Adrenal gland (tissue), 9 donors: ENCODE measurements at regions not wholly inside any gene's neighbourhood (a gene's known extent, or its start where the extent isn't known, plus 50 kb on each side); places are given as distances from the start of the nearest gene placed in this dataset.

Experiments
- DNase-seq, 7 donors: peaks; one replicate each; pipeline ENCODE4 v3.0.0-alpha.2; 2019 to 2020
- H3K27ac ChIP-seq, 5 donors: fragments of 200-600 bp; sonication (generic) in 4 of 5; 1 replicate in 3 of 5; 2 replicates in 2 of 5; pipeline versions ENCODE4 v1.5.1 to v1.8.0; 2016 to 2020; ENCODE audit warnings: mild to moderate bottlenecking in 1 of 5
- H3K27me3 ChIP-seq: fragments of 200-600 bp; 2 replicates; pipeline ENCODE4 v1.8.0; 2021
- H3K36me3 ChIP-seq, 2 donors: fragments of 200-600 bp; replicated peaks in 1 of 2; 1 replicate in 1 of 2; 2 replicates in 1 of 2; pipeline versions ENCODE4 v1.5.1 to v1.8.0; 2018 to 2022
- H3K4me1 ChIP-seq, 2 donors: fragments of 200-600 bp; replicated peaks in 1 of 2; 1 replicate in 1 of 2; 2 replicates in 1 of 2; pipeline versions ENCODE4 v1.5.1 to v1.8.0; 2018 to 2021
- H3K4me3 ChIP-seq, 4 donors: fragments of 200-600 bp; sonication (generic) in 3 of 4; one replicate each; pipeline ENCODE4 v1.5.1; 2016 to 2018
- H3K9me3 ChIP-seq, 3 donors: fragments of 200-600 bp; sonication (generic) in 1 of 3; replicated peaks in 1 of 3; 1 replicate in 2 of 3; 2 replicates in 1 of 3; pipeline versions ENCODE4 v1.5.1 to v1.8.0; 2016 to 2021
- POLR2A ChIP-seq, 2 donors: fragments of 450-650 bp; IDR thresholded peaks; one replicate each; pipeline ENCODE4 v1.6.1; 2017; ENCODE audit warnings: antibody characterized with exemption in 2 of 2, mild to moderate bottlenecking in 2 of 2, moderate library complexity in 1 of 2
- WGBS, 4 donors: extraction: QIAGEN DNeasy Blood & Tissue Kit in 2 of 4; methylation state at CpG; one replicate each; pipeline versions ENCODE4 v1.1.5 to v1.1.7; 2013 to 2017; 5-methylcytosine and 5-hydroxymethylcytosine counted together
- intact Hi-C, 2 donors: fragments of 100-400 bp; cut with DNase I; formaldehyde crosslinking; loops; one replicate each; pipeline versions ENCODE4 v1.14.1 to v1.15.0; 2022 to 2023
- TF ChIP-seq, protein P1 (sequence below), 6 experiments: fragments of 450-650 bp in 4 of 6; fragments of 200-600 bp in 2 of 6; sonication (generic) in 1 of 6; IDR thresholded peaks; 1 replicate in 5 of 6; 2 replicates in 1 of 6; pipeline versions ENCODE4 v1.5.1 to v1.8.0; 2016 to 2021; ENCODE audit warnings: antibody characterized with exemption in 6 of 6, mild to moderate bottlenecking in 2 of 6, moderate library complexity in 1 of 6
- donor health status: healthy with polysubstance abuse.
- donor health status: Bipolar disorder and iron deficiency.
- donor health status: DM: yes; HTN: yes; CAD: no.
- donor health status: DM: no; HTN: no; CAD: no.
- donor health status: DM: no; HTN: no; CAD: no.

- intact Hi-C loops: no loop called here
- Histone ChIP-seq H3K36me3 (no peaks in the 10 kb centered on the region), H3K27me3 (no peaks in the 10 kb centered on the region), H3K27ac (no peak overlapping the region), H3K4me1 (no peaks in the 10 kb centered on the region), H3K9me3 (peaks cover 0 to 11% (median 0%) of the 10 kb centered on the region in 3 donors), H3K4me3 (no peak overlapping the region)
- 76 to 86% (median 82%) methylated on average over 2 of the region's 2 CpGs for WGBS, 4 donors
- TF ChIP-seq POLR2A (IDR thresholded peaks at IDR 0.05): no peak
- TF ChIP-seq, protein P1, sequence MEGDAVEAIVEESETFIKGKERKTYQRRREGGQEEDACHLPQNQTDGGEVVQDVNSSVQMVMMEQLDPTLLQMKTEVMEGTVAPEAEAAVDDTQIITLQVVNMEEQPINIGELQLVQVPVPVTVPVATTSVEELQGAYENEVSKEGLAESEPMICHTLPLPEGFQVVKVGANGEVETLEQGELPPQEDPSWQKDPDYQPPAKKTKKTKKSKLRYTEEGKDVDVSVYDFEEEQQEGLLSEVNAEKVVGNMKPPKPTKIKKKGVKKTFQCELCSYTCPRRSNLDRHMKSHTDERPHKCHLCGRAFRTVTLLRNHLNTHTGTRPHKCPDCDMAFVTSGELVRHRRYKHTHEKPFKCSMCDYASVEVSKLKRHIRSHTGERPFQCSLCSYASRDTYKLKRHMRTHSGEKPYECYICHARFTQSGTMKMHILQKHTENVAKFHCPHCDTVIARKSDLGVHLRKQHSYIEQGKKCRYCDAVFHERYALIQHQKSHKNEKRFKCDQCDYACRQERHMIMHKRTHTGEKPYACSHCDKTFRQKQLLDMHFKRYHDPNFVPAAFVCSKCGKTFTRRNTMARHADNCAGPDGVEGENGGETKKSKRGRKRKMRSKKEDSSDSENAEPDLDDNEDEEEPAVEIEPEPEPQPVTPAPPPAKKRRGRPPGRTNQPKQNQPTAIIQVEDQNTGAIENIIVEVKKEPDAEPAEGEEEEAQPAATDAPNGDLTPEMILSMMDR (IDR thresholded peaks at IDR 0.05): no peak
- DNase-seq: no peak
Observed at GRCh38 chr15:49712846-49713450, 92.1 kb downstream of the DTWD1 start.

- Histone ChIP-seq H3K9me3 (no peaks in the 10 kb centered on the region), H3K36me3 (no peaks in the 10 kb centered on the region), H3K4me1 (peaks cover 3 to 8% of the 10 kb centered on the region in 2 donors), H3K27me3 (no peaks in the 10 kb centered on the region), H3K4me3 (no peak overlapping the region), H3K27ac (no peak overlapping the region)
- intact Hi-C loops: no loop called here
- 77 to 100% (median 78%) methylated on average over 1 of the region's 1 CpG for WGBS, 4 donors
- DNase-seq: no peak
- TF ChIP-seq POLR2A (IDR thresholded peaks at IDR 0.05): no peak
- TF ChIP-seq, protein P1 (IDR thresholded peaks at IDR 0.05): no peak
Observed at GRCh38 chr15:49715211-49715610, 94.4 kb downstream of the DTWD1 start.

DNA sequence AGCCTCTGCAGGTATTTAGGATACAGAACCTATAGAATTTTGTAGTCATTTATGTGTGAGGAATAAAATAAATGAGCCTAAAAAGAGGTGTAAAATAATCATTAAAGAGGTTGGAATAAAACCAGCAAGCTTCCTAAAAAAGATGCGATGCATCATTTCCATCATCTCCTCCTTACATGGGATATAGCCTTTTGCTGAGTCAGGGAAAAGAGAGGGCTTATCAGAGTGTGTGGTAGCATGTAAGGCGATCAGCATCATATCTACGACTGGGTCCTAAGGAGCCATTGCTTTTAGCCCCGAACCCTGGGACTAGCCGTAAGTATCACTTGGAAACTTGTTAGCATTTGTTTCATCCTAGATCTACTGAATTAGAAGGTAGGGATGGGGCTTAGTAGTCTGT is 94.9 kb downstream of the DTWD1 start:
- Histone ChIP-seq H3K27me3 (no peaks in the 10 kb centered on the region), H3K4me3 (no peak overlapping the region), H3K36me3 (no peaks in the 10 kb centered on the region), H3K4me1 (peaks cover 3 to 8% of the 10 kb centered on the region in 2 donors), H3K27ac (no peak overlapping the region), H3K9me3 (no peaks in the 10 kb centered on the region)
- TF ChIP-seq, protein P1 (IDR thresholded peaks at IDR 0.05): no peak
- no peak for TF ChIP-seq POLR2A (IDR thresholded peaks at IDR 0.05)
- intact Hi-C loops: no loop called here
- 85 to 93% (median 87%) methylated on average over 5 of the region's 5 CpGs for WGBS, 4 donors
- no peak for DNase-seq

DNA sequence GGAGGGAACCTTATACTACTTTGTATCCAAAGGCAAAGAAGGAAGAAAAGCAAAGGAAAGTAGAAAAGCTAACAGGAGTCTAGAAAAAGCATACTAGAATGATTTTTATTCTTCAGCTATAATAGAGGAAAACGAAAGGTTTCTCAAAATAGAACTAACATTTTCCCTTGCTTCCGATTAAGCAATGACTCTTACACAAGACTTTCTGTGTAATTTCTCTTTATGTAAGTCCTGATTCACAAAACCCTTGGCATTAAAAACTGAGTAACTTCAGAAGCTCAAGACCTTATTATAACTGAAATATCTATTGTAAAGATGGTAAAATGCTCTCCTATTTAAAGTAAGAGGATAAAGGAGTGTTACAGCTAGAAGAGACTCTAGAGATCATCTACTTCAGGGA is 97.4 kb downstream of the DTWD1 start:
- intact Hi-C loops: no loop called here
- Histone ChIP-seq H3K27me3 (no peaks in the 10 kb centered on the region), H3K27ac (peak overlapping the region in 3 of 5 donors; percentile 28 to 77 (median 61)), H3K36me3 (no peaks in the 10 kb centered on the region), H3K4me3 (no peak overlapping the region), H3K4me1 (peaks cover 3 to 8% of the 10 kb centered on the region in 2 donors), H3K9me3 (no peaks in the 10 kb centered on the region)
- WGBS, 4 donors: 22 to 43% (median 27%) methylated on average over 2 of the region's 2 CpGs
- TF ChIP-seq POLR2A (IDR thresholded peaks at IDR 0.05): no peak
- TF ChIP-seq, protein P1 (IDR thresholded peaks at IDR 0.05): no peak
- DNase-seq: no peak
